Fibroblast of gingiva (primary cell): ENCODE measurements at regions not wholly inside any gene's neighbourhood (a gene's known extent, or its start where the extent isn't known, plus 50 kb on each side); places are given as distances from the start of the nearest gene placed in this dataset.
A peak's percentile ranks its signal among the peaks of the same experiment; 100 is the strongest.
"Not testable (repeated sequence)": the region's sequence is repeated elsewhere in the genome, so short reads cannot be mapped to it uniquely, and the experiment has no call there.

Experiments used
- DNase-seq: peaks from one replicate; pipeline ENCODE4 v3.0.0-alpha.2; 2011; ENCODE audit warnings: low read depth

- no peak for DNase-seq
These were observed 273.1 kb upstream of the DAB2 start for GRCh38 chr5:39697881-39698280.

GRCh38 chr5:39696672-39697398, 272.1 kb upstream of the DAB2 start:
- DNase-seq = no peak

DNA sequence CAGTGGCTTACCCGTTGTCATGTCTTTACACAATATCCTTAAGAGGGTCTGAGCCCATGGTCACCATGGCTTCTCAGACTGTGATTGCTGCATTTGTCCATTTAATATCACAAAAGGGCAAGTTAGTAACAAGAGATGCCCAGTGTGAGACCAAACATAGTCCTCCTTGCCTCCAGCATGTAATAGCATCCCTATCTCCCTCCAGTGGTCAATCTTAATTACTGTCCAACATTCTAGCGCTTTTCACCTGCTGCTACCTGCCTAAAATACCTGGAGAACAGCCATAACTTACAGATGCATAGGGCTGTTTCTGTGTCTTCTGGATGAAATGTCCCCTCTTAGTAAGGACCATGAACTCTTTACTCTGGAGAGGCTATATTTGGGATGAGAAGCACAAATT, 267.2 kb upstream of the DAB2 start:
- no peak for DNase-seq

DNA sequence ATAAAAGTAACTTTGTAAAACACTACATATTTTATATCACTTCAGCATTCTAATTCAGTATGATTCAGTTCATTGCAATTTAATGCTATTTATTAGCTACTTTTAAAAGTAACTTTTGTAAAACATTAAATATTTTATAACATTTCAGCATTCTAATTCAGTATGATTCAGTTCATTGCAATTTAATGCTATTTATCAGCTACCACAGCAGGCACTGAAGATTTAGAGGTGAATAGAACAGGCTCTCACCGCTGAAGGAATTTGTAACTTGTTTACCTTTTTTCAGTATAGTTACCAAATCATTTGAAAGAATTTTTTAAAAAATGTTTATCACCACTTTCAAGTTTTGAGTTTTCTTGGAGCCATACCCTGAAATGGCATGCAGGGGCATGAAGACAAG, 266.4 kb upstream of the DAB2 start:
- no peak for DNase-seq

GRCh38 chr5:39689919-39690318, 265.1 kb upstream of the DAB2 start:
- DNase-seq = no peak

- DNase-seq = not testable (repeated sequence)
These were observed 263.1 kb upstream of the DAB2 start for GRCh38 chr5:39687924-39688323.

DNA sequence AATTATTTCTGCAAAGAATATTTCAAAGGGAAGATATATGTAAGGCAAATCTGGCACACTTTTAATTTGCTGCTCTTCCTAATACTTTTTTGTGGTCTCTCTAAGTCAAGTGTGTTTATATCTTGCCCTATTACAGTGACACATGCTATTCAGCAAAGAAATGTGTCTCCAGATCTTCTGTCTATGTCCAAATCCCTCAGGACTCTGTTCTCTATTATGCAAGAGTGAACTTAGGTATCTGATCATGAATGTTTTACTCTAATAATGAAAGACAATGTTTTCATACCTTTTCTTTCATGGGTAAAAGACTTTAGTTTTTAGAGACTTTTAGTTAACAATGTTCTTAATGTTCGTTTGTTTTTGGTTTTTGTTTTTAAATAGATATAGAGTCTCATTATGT, 255.4 kb upstream of the DAB2 start:
- no peak for DNase-seq

DNA sequence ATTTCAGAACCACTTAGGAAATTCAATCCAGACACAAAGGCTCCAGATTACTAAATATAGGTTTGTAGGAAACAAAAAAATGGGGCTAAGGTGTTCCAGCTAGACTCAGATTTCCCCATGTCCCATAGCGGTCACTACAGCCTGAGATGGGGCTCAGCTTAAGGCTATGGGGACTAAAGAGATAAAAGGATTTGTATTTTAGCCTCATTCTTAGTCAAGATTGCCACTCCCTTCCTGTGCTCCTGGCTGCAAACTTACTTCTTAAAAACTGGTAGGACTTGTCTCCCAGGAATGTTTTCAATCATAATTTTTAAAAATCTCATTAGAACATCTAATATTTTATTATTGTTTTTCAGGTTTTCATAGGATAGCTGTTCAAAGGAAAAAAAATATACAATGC, 253.8 kb upstream of the DAB2 start:
- DNase-seq = no peak

DNA sequence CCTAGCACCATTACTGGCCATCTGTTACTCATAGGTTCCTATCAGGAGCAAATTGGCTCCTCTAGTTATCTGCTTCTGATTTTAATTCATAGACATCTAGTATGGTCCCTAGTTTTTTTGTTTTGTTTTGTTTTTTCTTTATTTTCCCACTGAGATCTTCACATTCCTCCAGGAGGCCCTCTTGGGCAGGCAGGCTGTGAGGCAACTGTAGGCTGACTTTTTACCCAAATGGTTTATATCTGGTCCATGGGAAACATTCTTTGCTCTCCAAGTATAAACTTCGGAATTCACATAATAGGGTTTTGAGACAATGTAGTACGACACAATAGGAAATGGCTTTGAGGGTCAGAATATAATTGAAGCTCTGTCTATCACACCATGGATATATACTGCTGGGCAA, 250.9 kb upstream of the DAB2 start:
- peak; percentile 30 for DNase-seq

- DNase-seq = no peak
These were observed 249.7 kb upstream of the DAB2 start for GRCh38 chr5:39674209-39675082.

DNA sequence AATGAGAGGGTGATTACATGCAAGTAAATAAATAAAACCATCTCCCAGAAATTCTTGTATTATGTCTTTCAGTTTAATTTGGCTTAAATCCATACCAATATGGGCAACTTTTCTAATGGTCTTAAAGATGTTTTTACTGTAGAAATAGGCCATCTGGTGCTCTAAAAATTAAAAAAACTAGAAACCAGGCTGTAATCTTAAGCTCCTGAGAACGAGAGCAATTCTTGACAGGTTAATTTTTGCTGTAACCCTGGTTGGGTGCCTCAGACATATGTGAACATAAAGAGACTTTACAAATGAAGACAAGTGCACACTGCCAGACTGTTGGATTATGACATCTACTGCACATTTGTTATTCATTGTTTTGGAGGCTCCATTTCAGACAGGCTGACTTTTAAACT, 246.8 kb upstream of the DAB2 start:
- DNase-seq = peak; percentile 42

DNA sequence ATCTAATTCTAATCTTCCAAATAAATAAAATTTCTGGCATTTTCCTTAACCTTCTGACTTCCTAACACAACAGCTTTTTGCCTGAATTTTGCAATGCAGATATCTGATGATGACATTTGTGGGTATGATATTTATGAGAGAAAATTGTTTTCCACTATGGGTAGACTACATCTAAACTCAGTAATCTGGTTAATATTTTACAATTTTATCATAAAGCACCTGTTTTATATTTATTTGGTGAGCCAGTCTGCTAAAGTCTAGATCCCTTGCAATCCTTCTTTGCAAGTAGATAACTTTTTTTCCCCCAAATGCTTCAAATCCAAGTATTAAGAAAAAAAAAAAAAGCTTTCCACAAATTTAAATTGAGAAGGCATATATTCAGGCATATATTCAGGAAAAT, 246.2 kb upstream of the DAB2 start:
- DNase-seq = no peak

DNA sequence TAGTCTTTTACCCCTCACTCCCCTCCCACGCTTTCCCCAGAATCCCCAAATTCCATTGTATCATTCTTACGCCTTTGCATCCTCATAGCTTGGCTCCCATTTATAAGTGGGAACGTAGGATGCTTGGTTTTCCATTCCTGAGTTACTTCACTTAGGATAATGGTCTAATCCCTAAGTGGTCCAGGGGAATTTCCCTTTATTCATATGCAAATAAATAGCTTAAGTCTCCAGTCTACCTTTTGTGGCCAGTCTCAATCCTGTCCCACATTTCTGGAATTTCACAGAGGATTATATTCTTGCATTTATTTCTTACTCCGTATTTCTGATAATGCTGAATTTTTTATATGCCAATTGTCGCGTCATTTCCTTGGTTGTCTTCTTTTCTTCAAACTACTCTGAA, 245.6 kb upstream of the DAB2 start:
- no peak for DNase-seq

GRCh38 chr5:39668980-39669379, 244.2 kb upstream of the DAB2 start:
- no peak for DNase-seq

DNA sequence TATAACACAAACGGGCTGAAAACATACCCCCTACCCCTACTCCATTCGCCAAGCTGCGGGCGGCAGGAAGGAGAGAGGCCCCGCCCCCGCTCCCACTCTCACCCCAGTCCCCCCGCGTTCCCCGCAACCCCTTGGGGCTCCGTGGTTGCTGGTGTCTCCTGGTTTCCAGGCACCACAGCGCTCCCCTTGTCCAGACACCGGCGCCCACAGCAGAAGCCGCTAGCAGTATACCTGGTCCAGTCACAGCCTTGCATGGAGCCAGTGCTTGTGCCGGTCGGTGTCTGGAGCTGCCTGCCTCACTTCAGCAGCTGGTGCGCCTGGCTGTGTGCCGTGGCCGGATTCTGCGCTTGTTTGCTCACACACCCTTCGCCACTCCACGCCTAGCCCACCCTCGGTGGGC, 240.5 kb upstream of the DAB2 start:
- no peak for DNase-seq

DNA sequence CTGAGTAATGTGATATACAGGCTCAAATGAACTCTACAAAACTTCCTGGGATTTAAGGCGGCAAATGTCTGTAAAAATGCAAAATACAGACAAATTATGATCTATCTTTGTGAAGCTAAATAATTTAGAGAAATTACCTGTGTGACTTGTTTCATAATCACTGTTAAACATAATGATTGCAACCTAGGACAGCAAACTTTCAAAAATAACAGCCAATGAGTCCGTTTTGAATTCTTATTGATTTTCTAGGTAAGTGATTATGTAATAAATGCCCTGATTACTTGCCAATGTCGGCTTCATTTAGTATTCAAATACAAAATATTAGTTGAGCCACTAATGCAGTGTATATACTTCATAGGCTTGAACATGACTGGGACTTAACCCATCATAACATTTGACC, 238.2 kb upstream of the DAB2 start:
- DNase-seq = no peak

GRCh38 chr5:39661026-39661779, 236.4 kb upstream of the DAB2 start:
- peak; percentile 28 for DNase-seq

- no peak for DNase-seq
These were observed 235.2 kb upstream of the DAB2 start for GRCh38 chr5:39660020-39660419.

DNA sequence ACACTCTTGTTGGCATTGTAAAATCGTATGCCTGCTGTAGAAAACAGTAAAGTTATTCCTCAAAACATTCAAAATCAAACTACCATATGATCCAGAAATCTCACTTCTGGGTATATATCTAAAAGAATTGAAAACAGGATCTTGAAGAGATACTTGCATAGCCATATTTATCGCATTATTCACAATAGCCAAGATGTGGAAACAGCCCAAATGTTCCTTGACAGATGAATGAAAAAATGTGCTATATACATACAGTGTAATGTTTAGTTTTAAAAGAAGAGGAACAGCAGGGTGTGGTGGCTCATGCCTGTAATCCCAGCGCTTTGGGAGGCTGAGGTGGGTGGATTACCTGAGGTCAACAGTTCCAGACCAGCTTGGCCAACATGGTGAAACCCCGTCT, 234.1 kb upstream of the DAB2 start:
- no peak for DNase-seq

- DNase-seq = no peak
These were observed 233.2 kb upstream of the DAB2 start for GRCh38 chr5:39657943-39658342.

DNA sequence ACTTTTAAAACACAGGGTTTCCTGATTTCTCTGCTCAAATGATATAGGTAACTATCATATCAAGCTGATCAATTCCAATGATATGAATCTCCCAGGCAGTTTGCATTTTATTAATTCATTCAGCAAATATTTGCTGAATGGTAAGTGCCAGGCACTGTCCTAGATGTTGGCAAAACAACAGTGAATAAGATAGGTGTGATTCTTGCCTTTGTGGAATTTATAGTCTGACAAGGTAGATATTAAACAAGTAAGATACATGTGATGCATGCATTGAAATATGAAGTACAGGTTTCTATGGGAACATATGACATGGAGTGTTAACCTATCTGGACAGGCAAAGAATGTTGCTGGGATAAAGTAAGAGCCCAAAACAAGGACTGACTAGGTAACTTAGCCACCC, 231.8 kb upstream of the DAB2 start:
- DNase-seq = no peak

DNA sequence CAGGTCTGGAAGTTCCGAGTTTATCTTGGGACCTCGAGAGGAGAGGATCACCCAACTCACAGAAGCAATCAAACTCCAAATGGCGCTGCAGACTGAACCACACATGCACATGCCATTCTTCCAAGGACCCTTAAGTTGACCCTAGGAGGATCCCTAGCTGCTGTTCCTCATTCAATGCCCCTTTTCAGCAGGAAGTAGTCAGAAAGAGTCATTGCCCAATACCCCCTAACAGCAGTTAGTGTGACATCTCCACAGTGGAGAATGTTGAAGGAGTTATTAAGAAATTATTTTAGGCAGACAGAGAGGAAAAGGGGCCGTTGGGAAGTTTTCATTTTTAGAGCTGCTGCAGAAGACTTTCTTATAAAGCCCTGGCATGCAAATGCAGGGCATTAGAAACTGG, 229.9 kb upstream of the DAB2 start:
- no peak for DNase-seq

GRCh38 chr5:39652481-39652880, 227.7 kb upstream of the DAB2 start:
- DNase-seq = not testable (repeated sequence)
